ENCODE measurements at regions not wholly inside any gene's neighbourhood (a gene's known extent, or its start where the extent isn't known, plus 50 kb on each side); places are given as distances from the start of the nearest gene placed in this dataset.

DNA sequence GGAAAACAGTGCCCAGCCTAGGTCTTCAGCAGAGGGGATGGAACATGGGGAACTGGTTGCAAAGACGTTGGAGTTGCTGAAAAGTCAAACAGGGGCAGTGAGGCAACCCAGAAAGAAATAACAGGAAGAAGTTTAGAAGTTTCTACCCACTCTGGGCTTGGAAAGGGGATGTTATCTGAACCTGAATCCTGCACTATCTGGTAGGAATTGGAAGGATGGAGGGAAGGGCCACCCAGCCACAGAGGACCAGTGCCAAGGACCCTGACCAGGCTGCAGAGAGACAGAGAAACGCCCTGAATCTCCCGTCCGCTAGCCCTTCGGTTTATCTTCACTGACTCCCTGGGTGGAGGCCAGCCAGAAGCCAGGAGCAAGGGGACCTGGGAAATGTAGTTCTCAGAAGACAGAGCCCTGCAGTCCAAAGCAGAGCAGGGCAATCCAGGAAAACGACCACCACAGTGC, 217.3 kb upstream of the RREB1 start:
- no peak for DNase-seq (ENCODE audit: extremely low spot score)
- TF ChIP-seq, protein P1, sequence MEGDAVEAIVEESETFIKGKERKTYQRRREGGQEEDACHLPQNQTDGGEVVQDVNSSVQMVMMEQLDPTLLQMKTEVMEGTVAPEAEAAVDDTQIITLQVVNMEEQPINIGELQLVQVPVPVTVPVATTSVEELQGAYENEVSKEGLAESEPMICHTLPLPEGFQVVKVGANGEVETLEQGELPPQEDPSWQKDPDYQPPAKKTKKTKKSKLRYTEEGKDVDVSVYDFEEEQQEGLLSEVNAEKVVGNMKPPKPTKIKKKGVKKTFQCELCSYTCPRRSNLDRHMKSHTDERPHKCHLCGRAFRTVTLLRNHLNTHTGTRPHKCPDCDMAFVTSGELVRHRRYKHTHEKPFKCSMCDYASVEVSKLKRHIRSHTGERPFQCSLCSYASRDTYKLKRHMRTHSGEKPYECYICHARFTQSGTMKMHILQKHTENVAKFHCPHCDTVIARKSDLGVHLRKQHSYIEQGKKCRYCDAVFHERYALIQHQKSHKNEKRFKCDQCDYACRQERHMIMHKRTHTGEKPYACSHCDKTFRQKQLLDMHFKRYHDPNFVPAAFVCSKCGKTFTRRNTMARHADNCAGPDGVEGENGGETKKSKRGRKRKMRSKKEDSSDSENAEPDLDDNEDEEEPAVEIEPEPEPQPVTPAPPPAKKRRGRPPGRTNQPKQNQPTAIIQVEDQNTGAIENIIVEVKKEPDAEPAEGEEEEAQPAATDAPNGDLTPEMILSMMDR (IDR thresholded peaks at IDR 0.05; ENCODE audit: control extremely low read depth, extremely low read depth, low read depth, missing control alignments) = no peak
- POLR2A ChIA-PET = no interaction called here
- CTCF ChIA-PET = no interaction called here

DNA sequence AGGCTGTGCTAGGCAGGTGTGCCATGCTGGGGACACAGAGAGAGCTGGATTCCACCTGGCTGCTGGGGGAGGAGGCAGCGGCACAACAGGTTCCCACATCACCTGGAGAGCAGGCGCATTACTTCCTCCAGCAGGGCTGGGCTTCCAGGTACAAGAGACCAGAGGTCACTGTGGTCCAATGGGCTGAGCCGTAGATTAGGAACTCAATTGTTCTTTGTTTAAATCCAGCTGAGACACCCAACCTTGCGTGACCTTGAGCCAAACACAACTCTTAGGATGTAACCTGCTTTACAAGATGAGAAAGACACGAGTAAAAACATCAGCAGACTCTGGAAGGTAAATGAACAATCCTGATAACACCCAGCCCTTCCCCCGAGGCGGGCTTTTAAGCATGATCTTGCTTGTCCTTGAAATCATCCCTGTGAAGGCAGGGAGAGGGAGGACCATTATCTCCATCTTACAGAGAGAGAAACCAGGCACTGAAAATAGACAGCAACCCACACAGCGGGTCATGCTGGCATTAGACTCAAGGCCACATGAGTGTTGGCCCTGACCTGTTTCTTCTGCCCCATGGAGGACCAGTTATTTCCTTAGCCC, 216.5 kb upstream of the RREB1 start:
- TF ChIP-seq, protein P1 (IDR thresholded peaks at IDR 0.05; ENCODE audit: control extremely low read depth, extremely low read depth, low read depth, missing control alignments) = no peak
- CTCF ChIA-PET = interaction anchor here (1.2 to 2.4 kb wide), 2 partner anchors 9 to 150 kb away, joined by 5 to 11 read pairs; no protein-coding TSS in a partner anchor
- POLR2A ChIA-PET = no interaction called here
- no peak for DNase-seq (ENCODE audit: extremely low spot score)

DNA sequence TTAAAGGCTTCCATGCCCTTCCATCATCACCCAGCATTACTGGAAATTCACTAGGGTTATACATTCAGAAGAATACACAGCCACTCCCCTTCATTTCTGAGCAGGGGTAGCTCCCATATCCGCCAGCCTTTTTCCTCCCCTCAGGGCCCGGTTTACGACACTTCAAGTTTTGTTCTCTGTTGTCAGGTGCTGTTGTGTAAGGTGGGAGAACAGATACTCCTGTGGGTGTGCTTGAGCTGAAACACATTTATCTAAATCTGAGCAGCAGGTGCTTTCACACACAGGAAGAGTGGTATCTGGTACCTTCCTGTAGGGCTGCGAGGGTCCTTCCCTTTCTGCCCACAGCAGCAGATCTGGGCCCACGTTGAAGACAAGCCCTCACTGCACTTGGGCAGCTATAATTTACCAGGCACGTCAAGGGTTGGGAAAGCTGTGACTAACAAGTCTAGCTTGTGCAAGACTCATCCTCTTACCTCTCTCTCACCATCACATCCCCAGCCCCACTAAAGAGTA, 215.8 kb upstream of the RREB1 start:
- ChIA-PET CTCF (interaction anchor here (1.2 to 2.4 kb wide), 4 partner anchors 10 to 150 kb away, joined by 3 to 11 read pairs (median 4); no protein-coding TSS in a partner anchor), POLR2A (no interaction called here)

DNA sequence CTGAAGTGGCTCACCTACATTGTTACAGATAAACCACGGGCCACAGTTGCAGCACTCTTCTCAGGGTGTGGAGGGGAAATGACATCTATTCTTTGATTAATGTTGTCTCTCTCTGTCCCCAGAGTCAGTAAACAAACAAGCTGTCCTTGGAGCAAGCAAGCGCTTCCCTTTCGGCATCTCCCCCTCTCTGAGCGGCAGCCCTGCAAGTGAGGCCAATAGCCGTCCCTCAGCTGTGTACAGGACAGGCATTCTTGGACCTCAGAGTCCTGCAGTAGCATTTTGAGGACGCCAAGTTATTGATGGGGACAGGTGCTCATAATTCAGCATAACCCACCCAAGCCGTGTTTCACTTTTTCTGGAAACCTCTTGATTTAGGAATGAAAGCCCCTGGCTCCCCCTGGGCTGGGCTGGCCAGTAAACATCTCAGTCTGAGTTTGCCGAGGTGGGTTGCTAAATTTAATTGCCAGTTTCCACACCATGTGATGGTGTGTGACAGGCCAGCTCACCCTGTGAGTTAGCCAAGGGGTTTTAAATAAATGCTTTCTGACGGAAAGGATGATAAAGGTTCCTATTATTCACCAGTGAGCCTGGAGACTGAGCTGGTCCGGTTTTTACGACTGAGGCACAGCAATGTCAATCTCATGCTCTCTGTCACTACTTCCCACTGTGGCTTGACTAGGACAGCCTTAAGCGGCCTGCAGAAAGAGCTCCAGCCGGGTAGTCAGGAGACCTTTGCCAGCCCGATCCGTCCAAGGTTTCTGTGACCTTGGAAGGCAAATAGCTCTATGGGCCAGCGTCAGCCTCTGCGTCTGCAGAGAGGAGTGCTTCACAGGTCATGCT, 214.8 kb upstream of the RREB1 start:
- ChIA-PET POLR2A (no interaction called here), CTCF (interaction anchor here (1.2 to 2.4 kb wide), 5 partner anchors 11 to 350 kb away, joined by 3 to 11 read pairs (median 3); no protein-coding TSS in a partner anchor)
- TF ChIP-seq, protein P1 (IDR thresholded peaks at IDR 0.05; ENCODE audit: control extremely low read depth, extremely low read depth, low read depth, missing control alignments) = no peak
- DNase-seq (ENCODE audit: extremely low spot score) = no peak

More for the DNA sequence above, 215.8 kb upstream of the RREB1 start:
- TF ChIP-seq, protein P1 (IDR thresholded peaks at IDR 0.05; ENCODE audit: control extremely low read depth, extremely low read depth, low read depth, missing control alignments) = no peak
- no peak for DNase-seq (ENCODE audit: extremely low spot score)

DNA sequence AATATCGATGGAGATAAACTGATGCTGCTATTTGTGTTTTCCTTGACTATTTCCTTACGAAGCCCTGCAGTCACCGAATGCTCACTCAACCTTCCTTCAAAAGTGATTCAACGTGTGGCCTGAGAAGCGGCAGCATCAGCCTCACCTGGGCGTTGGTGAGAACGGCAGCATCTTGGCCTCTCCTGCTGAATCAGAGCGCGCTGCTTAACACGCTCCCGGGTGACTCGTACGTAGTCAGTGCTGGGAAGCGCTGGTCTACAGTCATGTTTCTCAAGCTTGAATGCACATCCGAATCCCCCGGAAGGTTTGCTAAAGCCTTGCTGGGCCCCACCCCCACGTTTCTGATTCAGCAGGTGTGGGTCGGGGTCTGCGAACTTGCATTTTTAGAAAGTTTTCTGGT, 214.1 kb upstream of the RREB1 start:
- TF ChIP-seq, protein P1 (IDR thresholded peaks at IDR 0.05; ENCODE audit: control extremely low read depth, extremely low read depth, low read depth, missing control alignments) = no peak
- DNase-seq (ENCODE audit: extremely low spot score) = no peak
- POLR2A ChIA-PET = no interaction called here
- CTCF ChIA-PET = interaction anchor here (1.4 to 2.4 kb wide), 2 partner anchors 12 to 350 kb away, joined by 3 to 11 read pairs; no protein-coding TSS in a partner anchor

DNA sequence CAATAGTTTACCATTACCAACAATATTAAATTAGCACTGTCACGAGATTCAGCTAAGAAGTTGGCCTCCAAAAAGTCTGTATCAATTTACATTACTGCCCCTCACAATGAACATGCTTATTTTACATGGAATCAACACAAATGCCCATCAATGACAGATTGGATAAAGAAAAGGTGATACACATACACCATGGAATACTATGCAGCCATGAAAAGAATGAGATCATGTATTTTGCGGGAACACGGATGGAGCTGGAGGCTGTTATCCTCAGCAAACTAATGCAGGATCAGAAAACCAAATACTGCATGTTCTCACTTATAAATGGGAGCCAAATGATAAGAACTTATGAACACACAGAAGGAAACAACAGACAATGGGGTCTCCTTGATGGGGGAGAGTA, 211.8 kb upstream of the RREB1 start:
- ChIA-PET POLR2A (no interaction called here), CTCF (no interaction called here)
- no peak for DNase-seq (ENCODE audit: extremely low spot score)
- TF ChIP-seq, protein P1 (IDR thresholded peaks at IDR 0.05; ENCODE audit: control extremely low read depth, extremely low read depth, low read depth, missing control alignments) = no peak
